ENCODE measurements at regions not wholly inside any gene's neighbourhood (a gene's known extent, or its start where the extent isn't known, plus 50 kb on each side); places are given as distances from the start of the nearest gene placed in this dataset.

- no peaks in the 10 kb centered on the region for H3K4me1 ChIP-seq
- TF ChIP-seq CTCF (IDR thresholded peaks at IDR 0.05) (no peak), POLR2A (IDR thresholded peaks at IDR 0.05) (no peak)
- H3K36me3 ChIP-seq (replicated peaks in 1 of 2; ENCODE audit: insufficient read depth in 1 of 2, low read depth in 2 of 2) = no peaks in the 10 kb centered on the region
- H3K27ac ChIP-seq = no peak overlapping the region
- no peaks in the 10 kb centered on the region for H3K27me3 ChIP-seq
- 50 to 55% methylated on average over 1 of the region's 1 CpG for WGBS, 2 donors
- no peak for DNase-seq
- no peaks in the 10 kb centered on the region for H3K9me3 ChIP-seq
- no peak for ATAC-seq
- no peak overlapping the region for H3K4me3 ChIP-seq
- intact Hi-C loops (cut with DNase I) = no loop called here
Measured at GRCh38 chrY:21146331-21146730, 364.8 kb upstream of the RBMY1B start.

GRCh38 chrY:21149971-21150370 is 361.2 kb upstream of the RBMY1B start:
- Histone ChIP-seq H3K4me1 (no peaks in the 10 kb centered on the region), H3K27ac (no peak overlapping the region), H3K27me3 (no peaks in the 10 kb centered on the region), H3K9me3 (no peaks in the 10 kb centered on the region), H3K4me3 (no peak overlapping the region), H3K36me3 (replicated peaks in 1 of 2; ENCODE audit: insufficient read depth in 1 of 2, low read depth in 2 of 2) (no peaks in the 10 kb centered on the region)
- no peak for TF ChIP-seq CTCF (IDR thresholded peaks at IDR 0.05)
- no peak for TF ChIP-seq POLR2A (IDR thresholded peaks at IDR 0.05)
- intact Hi-C loops (cut with DNase I) = no loop called here
- DNase-seq (no peak), ATAC-seq (no peak)

GRCh38 chrY:21169821-21170220 is 341.3 kb upstream of the RBMY1B start:
- Histone ChIP-seq H3K9me3 (no peaks in the 10 kb centered on the region), H3K4me3 (no peak overlapping the region), H3K27me3 (no peaks in the 10 kb centered on the region), H3K4me1 (no peaks in the 10 kb centered on the region), H3K36me3 (replicated peaks in 1 of 2; ENCODE audit: insufficient read depth in 1 of 2, low read depth in 2 of 2) (no peaks in the 10 kb centered on the region), H3K27ac (no peak overlapping the region)
- no peak for ATAC-seq
- intact Hi-C loops (cut with DNase I) = no loop called here
- TF ChIP-seq POLR2A (IDR thresholded peaks at IDR 0.05) (no peak), CTCF (IDR thresholded peaks at IDR 0.05) (no peak)
- no peak for DNase-seq

DNA sequence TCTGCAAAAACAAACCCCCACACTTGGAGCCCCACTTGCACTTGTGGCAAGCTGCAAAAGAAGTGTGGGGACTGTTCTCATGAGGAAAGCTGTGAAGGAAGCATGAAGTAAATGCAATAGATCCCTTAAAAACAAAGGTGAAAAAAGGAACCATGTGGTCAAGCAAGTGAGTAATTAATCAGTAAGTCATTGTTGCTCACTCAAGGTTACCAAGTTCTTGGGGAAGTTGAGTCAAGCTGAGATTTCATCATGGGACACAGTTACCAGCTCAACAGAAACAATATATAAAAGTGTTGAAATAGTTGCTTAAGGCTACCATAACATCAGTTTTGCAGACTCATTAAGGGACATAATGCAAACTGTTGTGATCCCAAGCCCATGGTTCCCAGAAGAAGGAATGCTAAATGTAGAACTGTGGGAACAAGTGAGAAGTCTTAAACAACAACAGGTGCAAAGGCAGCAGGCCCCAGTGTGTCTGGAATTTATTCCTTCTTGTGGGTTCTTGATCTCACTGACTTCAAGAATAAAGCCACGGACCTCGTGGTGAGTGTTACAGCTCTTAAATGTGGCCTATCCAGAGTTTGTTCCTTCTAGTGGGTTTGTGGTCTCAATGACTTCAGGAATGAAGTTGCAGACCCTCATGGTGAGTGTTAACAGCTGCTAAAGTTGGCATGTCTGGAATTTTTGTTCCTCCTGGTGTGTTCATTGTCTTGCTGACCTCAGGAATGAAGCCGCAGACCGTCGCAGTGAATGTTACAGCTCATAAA is 336.3 kb upstream of the RBMY1B start:
- Histone ChIP-seq H3K4me1 (no peaks in the 10 kb centered on the region), H3K9me3 (no peaks in the 10 kb centered on the region), H3K27me3 (no peaks in the 10 kb centered on the region), H3K27ac (no peak overlapping the region), H3K36me3 (replicated peaks in 1 of 2; ENCODE audit: insufficient read depth in 1 of 2, low read depth in 2 of 2) (no peaks in the 10 kb centered on the region), H3K4me3 (no peak overlapping the region)
- DNase-seq (no peak), ATAC-seq (no peak)
- WGBS, 2 donors = 70 to 77% methylated on average over 4 to 5 of the region's 5 CpGs
- TF ChIP-seq POLR2A (IDR thresholded peaks at IDR 0.05) (no peak), CTCF (IDR thresholded peaks at IDR 0.05) (no peak)
- intact Hi-C loops (cut with DNase I) = no loop called here

- TF ChIP-seq POLR2A (IDR thresholded peaks at IDR 0.05) = no peak
- no peak for TF ChIP-seq CTCF (IDR thresholded peaks at IDR 0.05)
- Histone ChIP-seq H3K27me3 (no peaks in the 10 kb centered on the region), H3K36me3 (replicated peaks in 1 of 2; ENCODE audit: insufficient read depth in 1 of 2, low read depth in 2 of 2) (no peaks in the 10 kb centered on the region), H3K4me3 (no peak overlapping the region), H3K9me3 (no peaks in the 10 kb centered on the region), H3K27ac (no peak overlapping the region), H3K4me1 (no peaks in the 10 kb centered on the region)
- intact Hi-C loops (cut with DNase I) = no loop called here
- ATAC-seq (no peak), DNase-seq (no peak)
- WGBS, 2 donors = 26 to 51% methylated on average over 3 of the region's 3 CpGs
Measured at GRCh38 chrY:21175505-21175904, 335.6 kb upstream of the RBMY1B start.
